WTC11 (cell line): ENCODE measurements at regions not wholly inside any gene's neighbourhood (a gene's known extent, or its start where the extent isn't known, plus 50 kb on each side); places are given as distances from the start of the nearest gene placed in this dataset.

ENCODE experiments used
- ATAC-seq: fragments of 200-7000 bp; cut with Tn5 transposase; 2 replicates; pipeline ENCODE4 v1.10.0; 2021; ENCODE audit warnings: mild to moderate bottlenecking, moderate library complexity
- CTCF ChIA-PET: fragments of 300-600 bp; sonication (Branson Sonifier 250); formaldehyde crosslinking; loops from one replicate; lab custom pipeline; 2021; ENCODE audit warnings: antibody characterized with exemption; lab: Charles Lee
- POLR2A ChIA-PET: fragments of 350-600 bp; sonication (Branson Sonifier 250); formaldehyde crosslinking; loops from one replicate; lab custom pipeline; 2021; ENCODE audit warnings: antibody characterized with exemption; lab: Charles Lee
- DNase-seq: peaks from one replicate; pipeline ENCODE4 v3.0.0; 2021; ENCODE audit warnings: low spot score
- H3K27ac Mint-ChIP-seq: 2 replicates; pipeline ENCODE4 v1.8.0; 2021; ENCODE audit warnings: mixed read lengths
- H3K27me3 Mint-ChIP-seq: 2 replicates; pipeline ENCODE4 v1.8.0; 2021; ENCODE audit warnings: low read depth, mild to moderate bottlenecking, moderate library complexity, mixed read lengths
- H3K36me3 Mint-ChIP-seq: 2 replicates; pipeline ENCODE4 v1.8.0; 2021; ENCODE audit warnings: mixed read lengths
- H3K4me1 Mint-ChIP-seq: 2 replicates; pipeline ENCODE4 v1.8.0; 2022; ENCODE audit warnings: mixed read lengths
- H3K4me3 Mint-ChIP-seq: 2 replicates; pipeline ENCODE4 v1.8.0; 2021; ENCODE audit warnings: mild to moderate bottlenecking, moderate library complexity, mixed read lengths
- H3K9me3 Mint-ChIP-seq: 2 replicates; pipeline ENCODE4 v1.8.0; 2021; ENCODE audit warnings: mixed read lengths
- AFF4 ChIP-seq: sonication (generic); formaldehyde crosslinking; IDR thresholded peaks from 2 replicates; pipeline ENCODE4 v1.8.1; 2023; ENCODE audit warnings: mild to moderate bottlenecking, missing genetic modification reagents, borderline replicate concordance
- CBFB ChIP-seq: sonication (generic); formaldehyde crosslinking; IDR thresholded peaks from 2 replicates; pipeline ENCODE4 v1.8.1; 2022; ENCODE audit warnings: mild to moderate bottlenecking, low read depth, missing genetic modification reagents
- CDX4 ChIP-seq: fragments of 250-450 bp; sonication (Bioruptor Pico); IDR thresholded peaks from 2 replicates; pipeline ENCODE4 v1.9.0; 2021; ENCODE audit warnings: moderate library complexity, mild to moderate bottlenecking, inconsistent platforms, borderline replicate concordance
- CREM ChIP-seq: sonication (generic); formaldehyde crosslinking; IDR thresholded peaks from 2 replicates; pipeline ENCODE4 v1.8.1; 2022; ENCODE audit warnings: mild to moderate bottlenecking, missing genetic modification reagents, moderate library complexity
- E2F1 ChIP-seq: sonication (generic); formaldehyde crosslinking; IDR thresholded peaks from 2 replicates; pipeline ENCODE4 v1.8.0; 2022; ENCODE audit warnings: mild to moderate bottlenecking, missing genetic modification reagents
- ELF4 ChIP-seq: sonication (generic); formaldehyde crosslinking; IDR thresholded peaks from 2 replicates; pipeline ENCODE4 v1.8.1; 2022; ENCODE audit warnings: low read depth, mild to moderate bottlenecking, moderate library complexity, missing genetic modification reagents
- ESRRA ChIP-seq: sonication (generic); formaldehyde crosslinking; IDR thresholded peaks from 2 replicates; pipeline ENCODE4 v1.8.1; 2022; ENCODE audit warnings: mild to moderate bottlenecking, missing genetic modification reagents, borderline replicate concordance
- ETV6 ChIP-seq: sonication (generic); formaldehyde crosslinking; IDR thresholded peaks from 2 replicates; pipeline ENCODE4 v1.8.1; 2022; ENCODE audit warnings: mild to moderate bottlenecking, missing genetic modification reagents
- FOXJ3 ChIP-seq: sonication (generic); formaldehyde crosslinking; IDR thresholded peaks from 2 replicates; pipeline ENCODE4 v1.9.0; 2021; ENCODE audit warnings: missing genetic modification reagents, mild to moderate bottlenecking, borderline replicate concordance
- HMGA2 ChIP-seq: fragments of 250-450 bp; sonication (Bioruptor Pico); IDR thresholded peaks from 2 replicates; pipeline ENCODE4 v1.4.0; 2021; ENCODE audit warnings: mild to moderate bottlenecking, moderate library complexity
- HMGXB4 ChIP-seq: sonication (generic); formaldehyde crosslinking; IDR thresholded peaks from 2 replicates; pipeline ENCODE4 v1.8.1; 2023; ENCODE audit warnings: mild to moderate bottlenecking, moderate library complexity, missing genetic modification reagents
- KAT7 ChIP-seq: sonication (generic); formaldehyde crosslinking; IDR thresholded peaks from 2 replicates; pipeline ENCODE4 v1.8.1; 2023; ENCODE audit warnings: missing genetic modification reagents, mild to moderate bottlenecking, borderline replicate concordance
- NR3C1 ChIP-seq: sonication (generic); formaldehyde crosslinking; conservative IDR thresholded peaks from 2 replicates; pipeline ENCODE4 v1.8.1; 2023; ENCODE audit warnings: low read depth, mild to moderate bottlenecking, missing genetic modification reagents
- PRDM15 ChIP-seq: sonication (generic); formaldehyde crosslinking; IDR thresholded peaks from 2 replicates; pipeline ENCODE4 v1.8.0; 2022; ENCODE audit warnings: missing genetic modification reagents
- RORB ChIP-seq: fragments of 250-450 bp; sonication (Bioruptor Pico); IDR thresholded peaks from 2 replicates; pipeline ENCODE4 v1.9.0; 2021; ENCODE audit warnings: mild to moderate bottlenecking
- SMAD3 ChIP-seq: sonication (generic); formaldehyde crosslinking; IDR thresholded peaks from 2 replicates; pipeline ENCODE4 v1.8.0; 2022; ENCODE audit warnings: missing genetic modification reagents, mild to moderate bottlenecking, borderline replicate concordance
- STAT6 ChIP-seq: sonication (generic); formaldehyde crosslinking; conservative IDR thresholded peaks from 2 replicates; pipeline ENCODE4 v1.8.1; 2023; ENCODE audit warnings: mild to moderate bottlenecking, low read depth, missing genetic modification reagents, moderate library complexity
- TCF7 ChIP-seq: sonication (generic); formaldehyde crosslinking; IDR thresholded peaks from 2 replicates; pipeline ENCODE4 v1.8.0; 2022; ENCODE audit warnings: mild to moderate bottlenecking, low read depth, missing genetic modification reagents, moderate library complexity
- ZNF416 ChIP-seq: fragments of 250-450 bp; sonication (Bioruptor Pico); IDR thresholded peaks from 2 replicates; pipeline ENCODE4 v1.9.0; 2021; ENCODE audit warnings: mild to moderate bottlenecking, inconsistent platforms
- ZNF425 ChIP-seq: fragments of 250-450 bp; sonication (Bioruptor Pico); conservative IDR thresholded peaks from 2 replicates; pipeline ENCODE4 v1.9.0; 2021; ENCODE audit warnings: mild to moderate bottlenecking
- ZNF671 ChIP-seq: fragments of 250-450 bp; sonication (Bioruptor Pico); IDR thresholded peaks from 2 replicates; pipeline ENCODE4 v1.8.0; 2021; ENCODE audit warnings: mild to moderate bottlenecking

- no peaks in the 10 kb centered on the region for H3K27me3 Mint-ChIP-seq
- H3K36me3 Mint-ChIP-seq = peaks cover 11% of the 10 kb centered on the region
- no peak for ATAC-seq
- peaks cover 4% of the 10 kb centered on the region for H3K4me1 Mint-ChIP-seq
- POLR2A ChIA-PET = no interaction called here
- TF ChIP-seq ZNF416 (CRISPR knock-in tag) = no peak
- no peak for TF ChIP-seq CBFB (CRISPR knock-in tag)
- no peak for TF ChIP-seq ETV6 (CRISPR knock-in tag)
- no peak for TF ChIP-seq AFF4 (CRISPR knock-in tag)
- TF ChIP-seq SMAD3 = no peak
- no peak for TF ChIP-seq NR3C1
- TF ChIP-seq HMGXB4 (CRISPR knock-in tag) = no peak
- TF ChIP-seq HMGA2 (CRISPR knock-in tag) = no peak
- no peak for TF ChIP-seq ZNF671
- TF ChIP-seq ZNF425 (CRISPR knock-in tag) = no peak
- TF ChIP-seq RORB (CRISPR knock-in tag) = no peak
- TF ChIP-seq ELF4 (CRISPR knock-in tag) = no peak
- no peak for TF ChIP-seq ESRRA (CRISPR knock-in tag)
- TF ChIP-seq CREM = no peak
- TF ChIP-seq TCF7 = no peak
- TF ChIP-seq, all 79 proteins: peak for 0
- no peak overlapping the region for H3K4me3 Mint-ChIP-seq
- DNase-seq = no peak
- H3K27ac Mint-ChIP-seq = no peak overlapping the region
- CTCF ChIA-PET = no interaction called here
- peaks cover 32% of the 10 kb centered on the region for H3K9me3 Mint-ChIP-seq
Measured at GRCh38 chr7:109821156-109821555, 1251.5 kb downstream of the DNAJB9 start.

- Mint-ChIP-seq H3K27me3 (no peaks in the 10 kb centered on the region), H3K4me1 (peaks cover 9% of the 10 kb centered on the region; the same call in 1 of the 2 replicates), H3K27ac (no peak overlapping the region), H3K4me3 (no peak overlapping the region), H3K36me3 (peaks cover 3% of the 10 kb centered on the region; the same call in 1 of the 2 replicates), H3K9me3 (peaks cover 12% of the 10 kb centered on the region)
- DNase-seq (no peak), ATAC-seq (no peak)
- CTCF ChIA-PET = no interaction called here
- POLR2A ChIA-PET = no interaction called here
- TF ChIP-seq CDX4 (no peak), STAT6 (CRISPR knock-in tag) (no peak), E2F1 (CRISPR knock-in tag) (no peak), PRDM15 (no peak), KAT7 (no peak), FOXJ3 (CRISPR knock-in tag) (no peak)
Measured at GRCh38 chr7:109834851-109835250, 1256.1 kb upstream of the LRRN3 start.
